Ishikawa (cell line): ENCODE measurements at regions not wholly inside any gene's neighbourhood (a gene's known extent, or its start where the extent isn't known, plus 50 kb on each side); places are given as distances from the start of the nearest gene placed in this dataset.

ENCODE experiments used
- CREB1 ChIP-seq: IDR thresholded peaks from 2 replicates; pipeline ENCODE4 v1.6.1; 2012; ENCODE audit warnings: low read depth
- EGR1 ChIP-seq: IDR thresholded peaks from 2 replicates; pipeline ENCODE4 v1.6.1; 2012
- EP300 ChIP-seq: IDR thresholded peaks from 2 replicates; pipeline ENCODE4 v1.6.1; 2012; ENCODE audit warnings: borderline replicate concordance
- NFIC ChIP-seq: IDR thresholded peaks from 2 replicates; pipeline ENCODE4 v1.6.1; 2012
- RAD21 ChIP-seq: IDR thresholded peaks from 2 replicates; pipeline ENCODE4 v1.6.1; 2012; ENCODE audit warnings: low read depth
- REST ChIP-seq: IDR thresholded peaks from 2 replicates; pipeline ENCODE4 v1.6.1; 2012; ENCODE audit warnings: low read depth, mild to moderate bottlenecking
- TAF1 ChIP-seq: IDR thresholded peaks from 2 replicates; pipeline ENCODE4 v1.6.1; 2012; ENCODE audit warnings: low read depth, mild to moderate bottlenecking
- YY1 ChIP-seq: IDR thresholded peaks from 2 replicates; pipeline ENCODE4 v1.6.1; 2012; ENCODE audit warnings: low read depth
- TF ChIP-seq, protein P1 (sequence below): IDR thresholded peaks from 2 replicates; pipeline ENCODE4 v1.6.1; 2012

GRCh38 chr20:19095762-19096161, 116.7 kb upstream of the SLC24A3 start:
- TF ChIP-seq EGR1, result no peak
- TF ChIP-seq, protein P1, sequence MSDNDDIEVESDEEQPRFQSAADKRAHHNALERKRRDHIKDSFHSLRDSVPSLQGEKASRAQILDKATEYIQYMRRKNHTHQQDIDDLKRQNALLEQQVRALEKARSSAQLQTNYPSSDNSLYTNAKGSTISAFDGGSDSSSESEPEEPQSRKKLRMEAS, result no peak
- TF ChIP-seq RAD21, result no peak
- TF ChIP-seq TAF1, result no peak
- TF ChIP-seq EP300, result no peak
- no peak for TF ChIP-seq NFIC
- no peak for TF ChIP-seq YY1
- TF ChIP-seq CREB1, result no peak
- TF ChIP-seq REST, result no peak
